OCI-LY3 (cell line): ENCODE measurements at regions not wholly inside any gene's neighbourhood (a gene's known extent, or its start where the extent isn't known, plus 50 kb on each side); places are given as distances from the start of the nearest gene placed in this dataset.

Experiments used
- EZH2phosphoT487 ChIP-seq: fragments of 200-600 bp; shearing (Covaris generic); IDR thresholded peaks from 2 replicates; pipeline ENCODE4 v1.6.1; 2018; ENCODE audit warnings: antibody characterized with exemption, mixed run types, low read depth
- TF ChIP-seq, protein P1 (sequence below): fragments of 200-600, 300-600 bp; sonication (generic); IDR thresholded peaks from 2 replicates; pipeline ENCODE4 v1.5.1; 2014; ENCODE audit warnings: antibody characterized with exemption, low read length, low read depth

- TF ChIP-seq EZH2phosphoT487, result no peak
- TF ChIP-seq, protein P1, sequence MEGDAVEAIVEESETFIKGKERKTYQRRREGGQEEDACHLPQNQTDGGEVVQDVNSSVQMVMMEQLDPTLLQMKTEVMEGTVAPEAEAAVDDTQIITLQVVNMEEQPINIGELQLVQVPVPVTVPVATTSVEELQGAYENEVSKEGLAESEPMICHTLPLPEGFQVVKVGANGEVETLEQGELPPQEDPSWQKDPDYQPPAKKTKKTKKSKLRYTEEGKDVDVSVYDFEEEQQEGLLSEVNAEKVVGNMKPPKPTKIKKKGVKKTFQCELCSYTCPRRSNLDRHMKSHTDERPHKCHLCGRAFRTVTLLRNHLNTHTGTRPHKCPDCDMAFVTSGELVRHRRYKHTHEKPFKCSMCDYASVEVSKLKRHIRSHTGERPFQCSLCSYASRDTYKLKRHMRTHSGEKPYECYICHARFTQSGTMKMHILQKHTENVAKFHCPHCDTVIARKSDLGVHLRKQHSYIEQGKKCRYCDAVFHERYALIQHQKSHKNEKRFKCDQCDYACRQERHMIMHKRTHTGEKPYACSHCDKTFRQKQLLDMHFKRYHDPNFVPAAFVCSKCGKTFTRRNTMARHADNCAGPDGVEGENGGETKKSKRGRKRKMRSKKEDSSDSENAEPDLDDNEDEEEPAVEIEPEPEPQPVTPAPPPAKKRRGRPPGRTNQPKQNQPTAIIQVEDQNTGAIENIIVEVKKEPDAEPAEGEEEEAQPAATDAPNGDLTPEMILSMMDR, result no peak
Measured at GRCh38 chr2:177147834-177148445, 64.7 kb upstream of the HNRNPA3 start.
